ENCODE measurements at regions not wholly inside any gene's neighbourhood (a gene's known extent, or its start where the extent isn't known, plus 50 kb on each side); places are given as distances from the start of the nearest gene placed in this dataset.

DNA sequence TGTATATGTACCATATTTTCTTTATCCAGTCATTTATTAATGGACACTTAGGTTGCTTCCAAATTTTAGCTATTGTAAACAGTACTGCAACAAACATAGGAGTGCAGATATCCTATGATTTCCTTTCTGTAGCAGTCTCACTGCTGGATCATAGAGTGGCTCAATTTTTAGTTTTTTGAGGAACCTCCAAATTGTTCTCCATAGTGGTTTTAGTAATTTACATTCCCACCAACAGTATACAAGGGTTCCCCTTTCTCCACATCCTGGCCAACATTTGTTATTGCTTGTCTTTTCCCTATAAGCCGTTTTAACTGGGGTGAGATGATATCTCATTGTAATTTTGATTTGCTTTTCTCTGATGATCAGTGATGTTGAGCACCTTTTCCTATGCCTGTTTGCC is 114.3 kb downstream of the TMEM17 start:
- TF ChIP-seq POLR2A (IDR thresholded peaks at IDR 0.05): no peak
- TF ChIP-seq, protein P1, sequence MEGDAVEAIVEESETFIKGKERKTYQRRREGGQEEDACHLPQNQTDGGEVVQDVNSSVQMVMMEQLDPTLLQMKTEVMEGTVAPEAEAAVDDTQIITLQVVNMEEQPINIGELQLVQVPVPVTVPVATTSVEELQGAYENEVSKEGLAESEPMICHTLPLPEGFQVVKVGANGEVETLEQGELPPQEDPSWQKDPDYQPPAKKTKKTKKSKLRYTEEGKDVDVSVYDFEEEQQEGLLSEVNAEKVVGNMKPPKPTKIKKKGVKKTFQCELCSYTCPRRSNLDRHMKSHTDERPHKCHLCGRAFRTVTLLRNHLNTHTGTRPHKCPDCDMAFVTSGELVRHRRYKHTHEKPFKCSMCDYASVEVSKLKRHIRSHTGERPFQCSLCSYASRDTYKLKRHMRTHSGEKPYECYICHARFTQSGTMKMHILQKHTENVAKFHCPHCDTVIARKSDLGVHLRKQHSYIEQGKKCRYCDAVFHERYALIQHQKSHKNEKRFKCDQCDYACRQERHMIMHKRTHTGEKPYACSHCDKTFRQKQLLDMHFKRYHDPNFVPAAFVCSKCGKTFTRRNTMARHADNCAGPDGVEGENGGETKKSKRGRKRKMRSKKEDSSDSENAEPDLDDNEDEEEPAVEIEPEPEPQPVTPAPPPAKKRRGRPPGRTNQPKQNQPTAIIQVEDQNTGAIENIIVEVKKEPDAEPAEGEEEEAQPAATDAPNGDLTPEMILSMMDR (IDR thresholded peaks at IDR 0.05): no peak

Data from tibial nerve (tissue), 3 donors.